NCI-H1105 treated with DMSO at 0.1 percent for 48 hours (cell line): ENCODE measurements at regions not wholly inside any gene's neighbourhood (a gene's known extent, or its start where the extent isn't known, plus 50 kb on each side); places are given as distances from the start of the nearest gene placed in this dataset.

ENCODE experiments used
- DNase-seq: peaks from one replicate; lab custom pipeline; 2025; lab: John Stamatoyannopoulos, UW

DNA sequence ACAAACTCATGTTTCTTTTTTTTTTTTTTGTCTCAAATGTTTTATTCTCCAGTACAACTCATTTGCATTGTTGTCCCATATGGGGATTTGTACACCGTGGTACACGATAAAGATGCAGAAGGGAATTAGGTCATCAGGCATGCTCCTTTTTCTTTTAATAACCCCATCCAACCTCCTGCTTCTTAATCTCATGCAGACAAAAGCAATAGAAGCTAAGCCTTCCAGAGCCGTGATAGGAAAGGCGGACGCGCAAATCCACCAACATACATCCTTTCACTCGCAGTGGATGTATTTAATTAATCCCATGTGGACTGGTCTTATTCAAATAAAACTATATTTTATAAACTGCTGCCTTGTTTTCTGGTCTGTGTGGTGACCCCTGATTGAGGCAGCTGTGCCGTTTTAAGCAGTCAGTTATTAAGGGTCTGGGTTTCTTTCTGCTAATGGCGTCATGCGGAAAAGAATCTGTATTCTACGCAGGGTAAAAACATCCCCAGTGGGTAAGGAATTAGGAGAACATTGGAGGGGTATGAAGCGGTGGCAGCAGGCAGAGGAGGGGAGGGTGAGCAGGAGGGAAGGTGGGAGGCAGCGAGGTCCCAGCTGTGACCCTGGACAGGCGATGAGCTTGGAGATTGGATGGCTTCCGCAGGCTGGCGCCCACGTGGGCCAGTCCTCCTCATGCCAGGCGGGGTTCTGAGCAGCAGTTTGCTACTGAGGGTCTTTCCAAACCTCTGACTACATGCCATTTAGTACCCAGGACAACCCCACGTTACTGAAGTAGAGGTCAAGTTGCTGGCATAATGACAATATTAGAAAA lies 172.8 kb downstream of the LINC00237 start:
- DNase-seq, result no peak

DNA sequence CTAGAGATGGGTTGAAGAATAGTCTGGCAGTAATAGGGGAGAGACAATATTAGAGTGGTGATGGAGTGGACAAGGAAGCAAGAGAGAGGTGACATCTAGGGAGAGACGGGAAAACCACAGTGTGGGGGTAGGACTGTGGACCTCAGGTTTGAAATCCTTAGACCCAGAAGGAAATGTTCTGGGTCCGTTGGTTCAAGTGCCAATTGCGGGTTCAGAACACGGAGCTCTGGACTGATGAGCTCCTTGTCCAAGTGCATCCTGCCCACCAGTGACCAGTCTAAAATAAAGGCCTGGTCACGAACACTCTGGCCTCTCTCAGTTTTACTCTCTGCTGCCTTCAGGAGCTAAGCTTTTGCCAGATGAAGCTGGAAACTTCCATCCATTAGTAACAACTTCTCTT lies 174.0 kb downstream of the LINC00237 start:
- no peak for DNase-seq

DNA sequence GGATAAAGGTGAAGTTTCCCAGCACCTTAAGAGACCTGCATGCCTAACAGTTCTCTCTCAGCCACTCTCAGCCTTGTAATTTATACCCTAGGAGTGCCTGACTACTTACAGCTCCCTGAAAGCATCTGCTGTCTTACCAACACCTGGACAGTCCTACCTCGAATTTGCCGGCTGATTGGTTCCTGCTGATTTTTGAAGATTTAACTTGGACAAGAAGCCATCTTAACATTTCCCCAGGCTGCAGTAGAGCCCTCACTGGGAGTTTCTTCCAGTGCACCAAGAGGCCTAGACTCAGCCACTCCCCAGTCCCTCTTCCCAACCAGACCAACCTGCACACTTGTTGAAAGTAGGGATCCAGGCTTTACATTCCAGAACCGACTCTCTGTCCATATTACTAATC lies 174.5 kb downstream of the LINC00237 start:
- no peak for DNase-seq

DNA sequence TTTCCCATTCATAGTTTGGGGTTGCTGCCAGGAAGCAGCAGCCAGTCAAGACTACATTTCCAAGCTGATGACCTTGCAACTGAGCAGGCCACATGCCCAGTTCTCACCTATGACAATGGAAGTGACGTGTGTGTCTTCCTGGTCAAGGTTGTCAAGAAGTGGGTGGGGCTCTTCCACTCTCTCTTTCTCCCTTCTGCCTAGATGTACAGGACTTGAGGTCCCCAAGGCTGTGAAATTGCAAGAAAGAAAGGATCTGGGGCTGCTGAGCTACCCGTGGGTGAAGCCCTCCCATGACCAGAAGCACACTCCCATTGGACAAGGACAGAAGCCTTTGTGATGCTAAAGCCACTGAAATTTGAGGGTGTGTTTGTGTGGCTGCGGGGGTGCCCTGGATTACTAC lies 175.1 kb downstream of the LINC00237 start:
- DNase-seq, result no peak

DNA sequence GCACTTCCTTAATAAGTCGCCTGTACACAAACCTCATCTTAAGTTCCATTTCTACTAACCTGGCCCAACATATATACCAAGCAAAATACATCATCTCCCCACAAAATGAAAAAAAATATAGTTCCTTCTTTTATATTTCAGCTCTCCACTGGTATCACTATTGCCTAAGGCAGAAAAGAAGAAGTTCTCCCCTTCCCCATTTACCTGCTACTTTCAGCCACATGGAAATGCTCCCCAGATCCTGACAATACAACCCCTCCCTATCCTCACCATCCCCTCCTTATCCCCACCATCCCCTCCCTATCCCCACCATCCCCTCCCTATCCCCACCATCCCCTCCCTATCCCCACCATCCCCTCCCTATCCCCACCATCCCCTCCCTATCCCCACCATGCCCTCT lies 175.7 kb downstream of the LINC00237 start:
- no peak for DNase-seq

DNA sequence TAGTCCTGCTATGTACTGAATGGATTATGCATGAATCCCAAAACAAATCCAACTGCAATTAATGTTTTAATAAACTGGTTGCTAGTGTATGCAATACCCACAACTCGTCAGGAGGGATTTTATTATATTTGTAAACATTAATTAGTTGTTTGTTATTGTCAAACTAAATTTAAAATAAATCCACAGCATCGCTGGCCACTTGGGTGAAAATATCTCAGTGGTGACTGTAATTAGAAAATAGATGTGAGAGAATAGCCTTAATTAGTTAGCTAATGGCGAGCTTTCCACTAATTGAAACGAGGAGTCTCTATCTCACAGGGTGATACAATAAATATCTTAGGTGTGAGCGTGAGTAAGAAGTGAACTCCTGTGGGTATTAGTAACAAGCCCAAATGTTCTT lies 176.8 kb downstream of the LINC00237 start:
- no peak for DNase-seq

DNA sequence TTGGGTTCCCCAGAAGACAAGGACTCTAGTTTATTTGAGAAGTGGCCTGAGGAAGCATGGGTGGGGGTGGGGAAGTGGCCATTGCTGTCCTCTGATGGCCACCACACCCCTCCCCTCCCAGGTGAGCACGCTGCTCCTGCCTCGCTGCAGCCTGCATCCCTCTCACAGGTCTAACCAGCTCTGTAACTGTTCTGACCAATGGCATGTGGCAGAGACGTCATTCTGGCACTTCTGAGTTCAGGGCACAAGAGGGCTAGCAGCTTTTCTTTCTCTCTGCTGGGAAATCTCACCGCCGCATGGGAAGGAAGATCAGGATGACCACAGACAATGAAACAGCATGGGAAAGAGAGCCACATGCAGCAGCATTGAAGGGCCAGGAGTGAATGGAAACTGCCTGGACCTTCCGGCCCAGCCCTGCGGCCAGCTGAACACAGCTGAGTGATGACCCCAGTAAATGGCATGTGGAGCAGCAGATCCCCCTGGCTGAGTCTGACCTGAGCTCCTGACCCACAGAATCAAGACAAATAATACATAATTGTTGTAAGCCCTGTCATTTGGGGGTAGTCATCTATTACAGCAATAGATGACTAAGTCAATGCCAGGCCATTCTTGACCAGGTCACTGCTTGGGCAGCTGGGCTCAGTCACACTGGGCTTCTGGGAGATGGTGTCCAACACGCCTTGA lies 179.8 kb downstream of the LINC00237 start:
- DNase-seq, result no peak

DNA sequence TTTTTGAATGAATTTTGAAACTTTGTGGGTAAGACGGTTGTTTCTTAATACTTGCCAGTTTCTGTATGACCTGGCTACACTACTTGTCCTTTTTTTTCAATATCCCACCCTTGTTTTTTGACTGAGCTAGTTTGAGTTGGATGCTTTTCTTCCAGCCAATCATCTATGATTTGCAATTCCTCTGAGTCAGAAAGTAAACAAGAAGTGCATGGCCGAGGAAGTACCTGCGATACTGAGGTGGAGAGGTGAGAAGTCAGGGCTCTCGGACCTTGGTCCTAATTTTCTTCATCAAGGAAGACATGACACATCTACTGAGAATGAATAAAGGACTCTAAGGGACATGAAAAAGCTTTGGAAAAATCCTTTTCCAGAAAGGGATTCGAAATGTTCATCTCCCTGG lies 185.7 kb downstream of the LINC00237 start:
- DNase-seq, result no peak

DNA sequence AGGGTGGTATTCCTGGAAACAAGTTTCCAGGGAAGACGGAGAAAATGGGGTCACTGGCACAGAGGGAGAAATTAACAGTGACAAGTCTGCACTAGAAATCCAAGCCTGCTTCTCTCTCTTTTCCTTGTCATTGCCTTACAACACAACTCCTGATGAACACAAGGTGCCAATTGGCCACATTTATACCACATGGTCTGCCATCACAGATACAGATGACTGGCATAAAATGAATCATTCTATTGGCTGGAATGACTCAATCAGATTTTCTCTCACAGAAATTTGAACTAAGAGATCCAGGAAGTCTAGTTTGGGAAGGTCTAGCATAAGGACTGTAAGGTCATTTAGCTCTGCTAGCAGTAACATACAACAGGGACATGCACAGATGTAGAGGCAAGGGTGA lies 190.3 kb downstream of the LINC00237 start:
- DNase-seq, result no peak

DNA sequence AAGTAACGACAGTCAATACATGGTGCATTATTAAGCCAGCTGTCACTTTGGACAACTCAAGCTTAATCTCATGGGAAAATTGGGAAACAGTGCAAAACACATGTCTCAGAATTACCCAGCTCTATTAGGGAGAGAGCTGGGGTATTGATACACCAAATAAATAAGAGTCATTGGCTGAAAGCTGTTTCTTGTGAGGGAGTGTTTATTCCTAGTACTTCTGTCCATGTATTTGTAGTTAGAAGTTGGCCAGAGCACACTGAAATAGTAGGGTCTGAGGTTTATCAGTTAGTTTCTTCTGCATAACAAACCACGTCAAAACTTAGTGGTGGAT lies 192.0 kb upstream of the RALGAPA2 start:
- DNase-seq, result no peak

DNA sequence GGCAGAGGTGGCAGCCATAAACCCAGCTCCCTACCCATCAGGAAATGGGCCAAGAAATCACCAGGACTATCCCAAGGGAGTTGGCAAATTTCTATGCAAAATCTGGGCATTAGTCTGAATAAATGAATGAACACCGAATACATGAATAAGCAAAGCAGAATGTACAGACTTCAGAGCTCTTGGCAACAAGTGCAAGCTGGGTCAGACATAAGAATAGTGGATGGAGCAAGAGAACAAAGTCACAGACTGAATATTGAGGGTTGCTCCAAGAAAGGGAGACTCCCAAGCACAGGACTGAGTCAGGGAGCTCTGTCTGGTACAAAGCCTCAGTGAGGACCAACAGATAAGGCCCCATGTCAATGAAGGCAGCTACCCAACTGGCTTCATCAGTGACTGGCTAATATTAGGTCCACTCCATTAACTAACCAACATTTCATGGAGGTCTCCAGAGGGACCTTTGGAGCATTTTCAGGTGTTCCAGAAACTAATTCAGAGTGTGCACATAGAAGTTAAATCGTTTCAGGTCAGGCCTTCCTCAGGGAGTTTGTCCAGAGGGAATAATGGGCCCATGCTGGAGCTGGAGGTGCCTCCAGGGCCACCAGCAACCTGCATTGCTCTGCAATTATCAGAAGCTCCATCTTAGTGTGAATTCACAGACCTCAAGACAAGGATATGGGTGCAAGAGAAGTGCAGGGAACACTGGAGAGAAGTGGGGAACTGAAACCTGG lies 191.5 kb upstream of the RALGAPA2 start:
- no peak for DNase-seq

DNA sequence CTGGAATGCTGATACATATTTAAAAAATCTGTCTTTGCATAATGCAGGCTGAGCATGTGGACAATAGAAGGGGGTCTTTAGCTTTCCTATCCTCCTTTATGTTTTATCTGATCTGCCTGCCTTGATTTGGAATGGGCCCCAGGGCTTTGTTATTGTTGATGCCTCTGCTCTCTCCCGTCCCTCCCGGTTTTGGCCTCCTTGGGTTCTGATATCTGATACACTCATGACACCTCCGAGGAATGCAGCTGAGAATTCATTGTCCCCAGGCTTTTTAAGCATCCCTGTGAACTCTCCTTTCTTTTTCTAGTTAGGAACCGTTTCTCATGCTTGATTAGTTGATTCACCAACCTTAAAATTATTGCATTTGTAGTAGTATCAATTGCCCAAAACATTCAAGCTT lies 185.5 kb upstream of the RALGAPA2 start:
- DNase-seq, result no peak

DNA sequence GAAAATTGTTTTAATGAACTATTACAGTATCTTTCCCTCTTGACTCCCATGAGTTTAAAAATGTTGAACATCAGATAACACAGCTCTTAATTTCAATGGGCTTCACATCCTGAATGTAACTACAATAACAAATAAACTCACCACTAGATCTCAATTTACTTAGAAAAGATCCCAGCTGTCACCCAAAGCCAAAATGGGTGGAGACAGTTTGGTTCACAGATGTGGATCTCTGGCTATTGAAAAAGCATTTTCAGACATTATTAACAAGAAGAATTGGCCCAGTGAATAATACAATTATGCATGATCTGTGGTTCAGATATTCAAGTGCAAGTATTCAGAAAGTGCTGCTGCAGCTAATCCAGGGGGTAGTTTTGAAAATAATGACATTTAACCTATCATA lies 184.7 kb upstream of the RALGAPA2 start:
- DNase-seq, result no peak

DNA sequence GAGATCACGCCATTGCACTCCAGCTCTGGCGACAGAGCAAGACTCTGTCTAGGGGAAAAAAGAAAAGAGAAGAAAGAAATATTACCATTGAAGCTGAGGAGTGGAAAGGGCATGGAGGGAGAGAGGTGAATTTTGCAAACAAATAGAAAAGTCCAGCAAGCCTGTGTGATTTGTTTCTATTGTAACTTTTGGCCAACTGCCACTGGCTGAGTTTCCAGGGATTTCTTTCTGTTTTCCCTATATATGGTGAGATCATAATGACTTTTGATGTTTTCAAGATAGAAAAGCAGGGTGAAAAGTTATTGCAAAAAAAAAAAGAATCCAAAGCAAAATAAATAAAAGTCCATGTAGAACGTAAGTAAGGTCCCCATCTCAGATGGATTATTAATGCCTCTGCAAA lies 184.2 kb upstream of the RALGAPA2 start:
- no peak for DNase-seq

DNA sequence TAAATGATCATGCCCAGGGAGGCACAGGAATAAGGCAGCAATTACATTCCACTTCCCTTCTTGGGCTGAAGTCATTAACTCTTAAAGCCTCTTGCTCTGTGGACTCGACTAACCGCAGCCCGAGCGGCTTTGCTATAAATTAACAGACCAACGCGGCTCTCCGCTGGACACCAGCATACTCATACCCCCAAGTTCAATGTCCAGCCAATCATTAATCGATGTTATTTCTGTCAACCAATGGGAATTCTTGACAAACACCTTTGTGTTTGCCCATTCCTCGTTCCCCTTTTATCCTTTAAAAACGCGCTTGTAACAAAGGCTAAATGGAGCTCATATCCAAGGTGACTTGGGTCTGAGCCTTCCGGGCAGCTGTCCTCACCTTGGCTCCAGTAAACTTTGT lies 183.1 kb upstream of the RALGAPA2 start:
- no peak for DNase-seq

DNA sequence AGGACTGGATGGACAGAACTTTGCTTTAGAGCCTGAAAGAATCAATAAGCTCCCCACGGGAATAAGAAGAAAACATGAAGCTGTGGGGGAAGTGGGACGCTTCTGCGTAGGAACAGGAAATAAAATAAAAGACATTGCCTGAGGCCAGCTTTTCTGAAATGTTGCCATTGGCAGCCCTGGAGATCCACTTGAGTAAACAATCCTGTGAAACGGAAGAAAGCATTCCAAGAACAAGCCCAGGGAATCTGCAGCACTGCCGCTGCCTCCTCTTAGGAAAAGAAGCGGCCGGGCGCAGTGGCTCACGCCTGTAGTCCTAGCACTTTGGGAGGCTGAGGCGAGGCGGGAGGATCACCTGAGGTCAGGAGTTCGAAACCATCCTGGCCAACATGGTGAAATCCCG lies 182.3 kb upstream of the RALGAPA2 start:
- DNase-seq, result no peak

DNA sequence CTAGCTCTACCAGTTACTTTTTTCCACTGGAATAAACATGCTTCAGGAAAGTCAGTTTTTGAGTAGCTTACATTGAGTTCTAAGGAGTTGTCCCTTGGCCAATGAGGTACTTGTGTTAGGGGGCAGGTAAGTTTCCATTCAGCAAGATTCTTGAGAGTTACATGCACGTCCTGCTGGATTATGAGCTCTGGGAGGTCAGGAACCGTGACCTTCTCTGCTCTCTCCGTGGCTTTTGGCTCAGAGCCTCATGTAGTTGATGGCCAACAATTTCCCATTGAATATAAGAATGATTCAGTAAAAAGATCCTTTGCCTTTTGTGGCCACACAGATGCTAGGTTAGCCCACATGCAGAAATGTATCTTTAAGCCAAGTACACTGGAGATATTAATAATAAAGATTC lies 181.8 kb upstream of the RALGAPA2 start:
- DNase-seq, result no peak

DNA sequence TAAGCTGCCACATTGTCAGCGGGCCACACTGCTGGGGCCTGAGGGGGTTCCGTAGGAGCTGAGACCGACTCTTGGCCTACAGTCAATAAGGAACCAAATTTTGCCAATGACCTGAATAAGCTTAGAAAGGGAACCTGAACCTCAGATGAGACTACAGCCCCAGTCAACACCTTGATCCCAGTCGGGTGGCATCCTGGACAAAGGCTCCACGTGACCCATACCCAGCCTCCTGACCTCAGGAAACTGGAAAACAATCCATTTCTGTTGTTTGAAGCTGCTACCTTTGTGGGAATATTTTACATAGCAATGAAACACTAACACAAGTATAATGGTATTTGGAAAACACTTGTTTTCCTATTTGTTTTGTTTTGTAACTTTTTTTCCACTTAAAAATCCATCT lies 179.9 kb upstream of the RALGAPA2 start:
- DNase-seq, result no peak

DNA sequence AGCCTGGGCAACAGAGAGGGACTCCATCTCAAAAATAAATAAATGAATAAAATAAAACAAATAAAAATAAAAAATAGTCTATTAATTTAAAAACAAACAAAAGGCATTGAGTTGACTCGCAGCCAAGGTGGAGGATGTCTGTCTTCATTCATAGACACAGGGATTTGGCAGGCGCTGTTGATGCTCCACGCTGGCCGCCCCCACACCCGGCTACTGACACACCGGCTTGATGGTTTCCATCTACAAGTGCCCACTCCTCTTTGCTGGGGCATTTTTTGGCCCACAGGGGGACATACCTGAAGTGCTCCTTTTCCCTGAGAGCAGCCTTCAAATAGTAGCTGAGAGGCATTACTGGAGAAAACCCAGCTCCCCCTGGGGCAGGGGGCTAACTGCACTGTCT lies 178.3 kb upstream of the RALGAPA2 start:
- no peak for DNase-seq

DNA sequence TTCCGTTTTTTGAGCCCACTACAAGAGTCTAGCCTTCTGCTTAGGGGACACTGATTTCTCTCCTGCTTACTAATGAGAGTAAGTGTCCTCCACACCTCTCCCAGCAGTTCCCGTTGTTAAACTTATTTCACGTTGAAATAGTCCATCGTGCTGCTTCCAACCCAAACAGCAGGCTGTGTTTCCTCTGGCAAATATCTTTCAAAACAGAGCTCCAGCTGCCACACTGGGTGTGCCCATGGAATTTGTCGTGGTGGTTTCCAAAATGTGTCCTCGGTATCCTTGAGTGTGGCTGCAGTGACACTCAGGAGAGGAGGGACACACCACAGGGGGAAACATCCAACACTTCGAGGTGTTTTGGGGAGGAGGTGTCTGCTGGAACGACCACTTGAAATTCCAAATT lies 176.5 kb upstream of the RALGAPA2 start:
- no peak for DNase-seq

DNA sequence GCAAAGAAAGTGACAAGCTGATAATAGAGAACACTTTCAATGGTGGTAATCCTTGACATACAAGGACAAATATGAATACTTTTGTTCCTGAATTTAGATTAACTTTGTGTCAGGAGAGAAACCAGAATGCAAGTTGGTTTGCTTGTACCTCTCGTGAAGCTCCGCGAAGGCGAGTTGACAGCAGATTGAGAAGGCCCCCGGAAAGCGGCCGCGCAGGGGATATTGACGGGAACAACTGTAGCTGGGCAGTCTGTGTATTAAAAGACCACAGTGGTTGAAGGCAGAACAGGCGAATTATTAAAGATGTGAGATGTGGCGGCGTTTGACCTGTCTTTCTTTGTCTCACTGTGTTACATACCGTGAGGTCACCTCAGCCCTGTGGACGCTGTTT lies 175.8 kb upstream of the RALGAPA2 start:
- no peak for DNase-seq

DNA sequence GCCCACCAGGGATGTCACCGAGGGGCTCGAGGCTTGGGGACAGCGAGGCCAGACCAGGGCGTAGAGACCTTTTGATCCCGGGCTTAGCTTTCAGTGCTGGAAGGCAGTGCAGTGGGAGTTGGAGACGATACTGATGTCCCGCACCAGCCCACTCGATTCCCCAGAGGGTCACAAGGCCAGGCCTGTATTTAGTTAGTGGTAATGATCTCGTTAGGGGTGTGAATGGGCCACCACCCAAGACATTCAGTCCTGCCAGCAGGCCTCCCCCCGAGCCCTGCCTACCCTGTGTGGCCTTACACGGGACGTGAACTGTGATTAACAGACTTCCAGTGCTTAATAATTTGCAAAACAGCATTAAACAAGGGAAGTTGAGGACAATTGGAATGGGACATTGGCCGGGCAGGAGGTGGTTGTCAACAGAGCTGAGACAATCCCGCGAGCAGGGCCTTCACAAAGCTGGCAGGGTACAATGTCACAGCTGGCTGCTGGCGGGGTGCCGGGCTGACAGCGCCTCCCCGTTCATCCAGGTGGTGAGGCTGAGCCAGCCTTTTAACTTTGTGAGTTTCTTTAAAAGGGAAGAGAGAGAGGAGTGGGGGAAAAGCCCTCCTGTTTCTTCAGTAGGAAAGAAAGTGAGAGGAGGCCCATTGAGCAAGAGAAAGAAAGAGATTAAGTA lies 175.3 kb upstream of the RALGAPA2 start:
- DNase-seq, result no peak

DNA sequence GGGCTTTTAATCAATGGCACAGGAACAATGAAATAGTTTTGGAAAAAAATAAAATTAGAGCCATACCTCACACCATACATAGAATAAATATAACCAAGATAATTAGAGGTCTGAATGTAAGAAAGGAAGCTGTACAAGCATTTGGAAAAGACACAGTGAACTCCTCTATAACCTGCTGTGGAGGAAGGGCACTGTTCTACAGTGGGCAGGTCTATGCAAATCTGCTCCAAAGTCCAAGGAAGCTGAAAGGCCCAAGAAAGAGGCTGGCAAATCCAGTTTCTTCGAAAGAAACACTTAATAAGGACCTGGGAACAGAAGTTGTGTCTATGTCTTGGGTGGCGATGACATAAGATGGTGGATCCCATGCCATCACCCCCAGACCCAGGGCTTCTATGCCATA lies 169.4 kb upstream of the RALGAPA2 start:
- no peak for DNase-seq
